VCaP (cell line): ENCODE measurements at regions not wholly inside any gene's neighbourhood (a gene's known extent, or its start where the extent isn't known, plus 50 kb on each side); places are given as distances from the start of the nearest gene placed in this dataset.

Source experiments
- H3K27ac ChIP-seq: fragments of 450-650 bp; 2 replicates; pipeline ENCODE4 v1.5.1; 2017
- CTCF ChIP-seq: fragments of 450-650 bp; conservative IDR thresholded peaks from 2 replicates; pipeline ENCODE4 v1.5.1; 2017; ENCODE audit warnings: mild to moderate bottlenecking, moderate library complexity

- H3K27ac ChIP-seq, result no peak overlapping the region
- TF ChIP-seq CTCF, result no peak
Observed at GRCh38 chr2:4465671-4466070, 762.3 kb downstream of the DCDC2C start.

GRCh38 chr2:4475618-4476017, 772.2 kb downstream of the DCDC2C start:
- no peak for TF ChIP-seq CTCF
- no peak overlapping the region for H3K27ac ChIP-seq

GRCh38 chr2:4483050-4483449, 779.7 kb downstream of the DCDC2C start:
- TF ChIP-seq CTCF, result no peak
- H3K27ac ChIP-seq, result no peak overlapping the region

GRCh38 chr2:4486971-4487370, 783.6 kb downstream of the DCDC2C start:
- TF ChIP-seq CTCF, result no peak

GRCh38 chr2:4499316-4500030, 796.1 kb downstream of the DCDC2C start:
- no peak for TF ChIP-seq CTCF
- H3K27ac ChIP-seq, result no peak overlapping the region

More at GRCh38 chr2:4486971-4487370, 783.6 kb downstream of the DCDC2C start:
- H3K27ac ChIP-seq, result no peak overlapping the region

- TF ChIP-seq CTCF, result no peak
- no peak overlapping the region for H3K27ac ChIP-seq
Observed at GRCh38 chr2:4501525-4501924, 798.1 kb downstream of the DCDC2C start.

GRCh38 chr2:4502230-4502843, 799.0 kb downstream of the DCDC2C start:
- no peak for TF ChIP-seq CTCF
- H3K27ac ChIP-seq, result no peak overlapping the region
